Common myeloid progenitor, CD34-positive (primary cell): ENCODE measurements at regions not wholly inside any gene's neighbourhood (a gene's known extent, or its start where the extent isn't known, plus 50 kb on each side); places are given as distances from the start of the nearest gene placed in this dataset.

Experiments used
- CTCF ChIA-PET: fragments of 350-600 bp; sonication (Branson Sonifier 250); formaldehyde crosslinking; loops from one replicate; lab custom pipeline; 2021; ENCODE audit warnings: antibody characterized with exemption; lab: Charles Lee
- POLR2A ChIA-PET: fragments of 350-600 bp; sonication (Branson Sonifier 250); formaldehyde crosslinking; loops from one replicate; lab custom pipeline; 2021; ENCODE audit warnings: antibody characterized with exemption; lab: Charles Lee
- DNase-seq, 3 donors: peaks; one replicate each; pipeline versions ENCODE4 v3.0.0 to v3.0.0-alpha.2; 2013
- H3K27ac ChIP-seq, 2 experiments: 1 replicate in 1 of 2; 2 replicates in 1 of 2; pipeline ENCODE4 v1.7.0; 2013; ENCODE audit warnings: inconsistent platforms in 2 of 2, low read length in 2 of 2, mild to moderate bottlenecking in 2 of 2, low read depth in 1 of 2, moderate library complexity in 1 of 2; ENCODE audit not compliant: severe bottlenecking in 2 of 2, insufficient read depth in 1 of 2, poor library complexity in 1 of 2
- H3K27me3 ChIP-seq, 5 experiments: replicated peaks in 2 of 5; 1 replicate in 3 of 5; 2 replicates in 2 of 5; pipeline versions ENCODE4 v1.6.1 to v1.7.0; 2013; ENCODE audit warnings: low read length in 4 of 5, mild to moderate bottlenecking in 2 of 5, moderate library complexity in 2 of 5, inconsistent platforms in 1 of 5; ENCODE audit not compliant: insufficient read depth in 5 of 5, control insufficient read depth in 4 of 5
- H3K36me3 ChIP-seq, 4 experiments: 1 replicate in 2 of 4; 2 replicates in 2 of 4; pipeline versions ENCODE4 v1.6.1 to v1.7.0; 2013; ENCODE audit warnings: low read length in 3 of 4, control low read depth in 1 of 4, mild to moderate bottlenecking in 1 of 4; ENCODE audit not compliant: control insufficient read depth in 4 of 4, insufficient read depth in 4 of 4
- H3K4me1 ChIP-seq, 4 experiments: 1 replicate in 3 of 4; 2 replicates in 1 of 4; pipeline versions ENCODE4 v1.6.1 to v1.7.1; 2013; ENCODE audit warnings: low read length in 3 of 4, mild to moderate bottlenecking in 3 of 4, control low read depth in 1 of 4, inconsistent platforms in 1 of 4, moderate library complexity in 1 of 4; ENCODE audit not compliant: control insufficient read depth in 4 of 4, insufficient read depth in 4 of 4; ENCODE audit errors: control extremely low read depth in 1 of 4
- H3K4me3 ChIP-seq, 7 experiments: 1 replicate in 4 of 7; 2 replicates in 3 of 7; pipeline versions ENCODE4 v1.5.1 to v1.7.0; 2013; ENCODE audit warnings: mild to moderate bottlenecking in 7 of 7, low read length in 6 of 7, moderate library complexity in 6 of 7, inconsistent platforms in 2 of 7, low read depth in 2 of 7, control low read depth in 1 of 7; ENCODE audit not compliant: insufficient read depth in 4 of 7, control insufficient read depth in 1 of 7; ENCODE audit errors: extremely low read depth in 1 of 7
- H3K9me3 ChIP-seq, 5 experiments: 1 replicate in 4 of 5; 2 replicates in 1 of 5; pipeline versions ENCODE4 v1.6.1 to v1.7.1; 2013; ENCODE audit warnings: low read length in 4 of 5, mild to moderate bottlenecking in 2 of 5, inconsistent platforms in 1 of 5, low read depth in 1 of 5, moderate library complexity in 1 of 5; ENCODE audit not compliant: control insufficient read depth in 4 of 5, insufficient read depth in 2 of 5; ENCODE audit errors: control extremely low read depth in 1 of 5
- WGBS: methylation state at CpG from one replicate; pipeline ENCODE4 v1.1.5; 2013; ENCODE audit not compliant: insufficient coverage; 5-methylcytosine and 5-hydroxymethylcytosine counted together

- H3K4me1 ChIP-seq = peaks cover 0 to 7% (median 0%) of the 10 kb centered on the region in 4 experiments
- H3K36me3 ChIP-seq = no peaks in the 10 kb centered on the region
- POLR2A ChIA-PET = no interaction called here
- H3K9me3 ChIP-seq = peaks cover 0 to 7% (median 0%) of the 10 kb centered on the region in 5 experiments
- DNase-seq = no peak
- H3K27ac ChIP-seq = no peak overlapping the region
- CTCF ChIA-PET = no interaction called here
- no peak overlapping the region for H3K4me3 ChIP-seq
- WGBS = 84% methylated on average over 3 of the region's 5 CpGs
- H3K27me3 ChIP-seq = peaks cover 0 to 11% (median 0%) of the 10 kb centered on the region in 5 experiments
Observed at GRCh38 chrX:40459571-40460158, 121.1 kb upstream of the ATP6AP2 start.

GRCh38 chrX:40457406-40457805, 123.4 kb upstream of the ATP6AP2 start:
- POLR2A ChIA-PET = no interaction called here
- peaks cover 0 to 7% (median 0%) of the 10 kb centered on the region in 4 experiments for H3K4me1 ChIP-seq
- H3K27me3 ChIP-seq = peaks cover 0 to 11% (median 0%) of the 10 kb centered on the region in 5 experiments
- H3K4me3 ChIP-seq = no peak overlapping the region
- peaks cover 0 to 7% (median 0%) of the 10 kb centered on the region in 5 experiments for H3K9me3 ChIP-seq
- no peaks in the 10 kb centered on the region for H3K36me3 ChIP-seq
- no peak overlapping the region for H3K27ac ChIP-seq
- DNase-seq = no peak
- CTCF ChIA-PET = no interaction called here

GRCh38 chrX:40452031-40452430, 128.7 kb upstream of the ATP6AP2 start:
- no peak for DNase-seq
- no peak overlapping the region for H3K27ac ChIP-seq
- H3K27me3 ChIP-seq = peaks cover 0 to 11% (median 0%) of the 10 kb centered on the region in 5 experiments
- no peaks in the 10 kb centered on the region for H3K36me3 ChIP-seq
- no peak overlapping the region for H3K4me3 ChIP-seq
- peaks cover 0 to 3% (median 0%) of the 10 kb centered on the region in 5 experiments for H3K9me3 ChIP-seq
- ChIA-PET CTCF (no interaction called here), POLR2A (no interaction called here)
- 94% methylated on average over 4 of the region's 6 CpGs for WGBS
- H3K4me1 ChIP-seq = no peaks in the 10 kb centered on the region

- Histone ChIP-seq H3K27me3 (peaks cover 0 to 18% (median 0%) of the 10 kb centered on the region in 5 experiments), H3K9me3 (no peaks in the 10 kb centered on the region), H3K36me3 (no peaks in the 10 kb centered on the region), H3K27ac (no peak overlapping the region), H3K4me1 (no peaks in the 10 kb centered on the region), H3K4me3 (no peak overlapping the region)
- ChIA-PET POLR2A (no interaction called here), CTCF (no interaction called here)
- 94% methylated on average over 7 of the region's 8 CpGs for WGBS
- DNase-seq = no peak
Observed at GRCh38 chrX:40449956-40450706, 130.6 kb upstream of the ATP6AP2 start.

- Histone ChIP-seq H3K4me3 (no peak overlapping the region), H3K36me3 (no peaks in the 10 kb centered on the region), H3K27ac (no peak overlapping the region), H3K4me1 (no peaks in the 10 kb centered on the region), H3K27me3 (peaks cover 0 to 21% (median 0%) of the 10 kb centered on the region in 5 experiments), H3K9me3 (no peaks in the 10 kb centered on the region)
- POLR2A ChIA-PET = no interaction called here
- no peak for DNase-seq
- WGBS = 95% methylated on average over 7 of the region's 7 CpGs
- CTCF ChIA-PET = interaction anchor here (1.0 kb wide), 1 partner anchor 13 kb away, joined by 3 read pairs; no protein-coding TSS in a partner anchor
Observed at GRCh38 chrX:40449396-40449795, 131.4 kb upstream of the ATP6AP2 start.

- no peak overlapping the region for H3K4me3 ChIP-seq
- POLR2A ChIA-PET = no interaction called here
- H3K27ac ChIP-seq = no peak overlapping the region
- WGBS = 83% methylated on average over 3 of the region's 6 CpGs
- peaks cover 0 to 21% (median 0%) of the 10 kb centered on the region in 5 experiments for H3K27me3 ChIP-seq
- H3K36me3 ChIP-seq = no peaks in the 10 kb centered on the region
- H3K9me3 ChIP-seq = no peaks in the 10 kb centered on the region
- H3K4me1 ChIP-seq = no peaks in the 10 kb centered on the region
- CTCF ChIA-PET = interaction anchor here (1.0 kb wide), 1 partner anchor 14 kb away, joined by 3 read pairs; no protein-coding TSS in a partner anchor
- peak in 1 of 3 donors; percentile 20 for DNase-seq
Observed at GRCh38 chrX:40448793-40449192, 132.0 kb upstream of the ATP6AP2 start.

GRCh38 chrX:40446921-40447320, 133.8 kb upstream of the ATP6AP2 start:
- H3K36me3 ChIP-seq = no peaks in the 10 kb centered on the region
- CTCF ChIA-PET = no interaction called here
- H3K27me3 ChIP-seq = peaks cover 0 to 20% (median 0%) of the 10 kb centered on the region in 5 experiments
- DNase-seq = no peak
- H3K9me3 ChIP-seq = no peaks in the 10 kb centered on the region
- WGBS = 80% methylated on average over 4 of the region's 6 CpGs
- H3K4me3 ChIP-seq = no peak overlapping the region
- POLR2A ChIA-PET = no interaction called here
- H3K27ac ChIP-seq = no peak overlapping the region
- no peaks in the 10 kb centered on the region for H3K4me1 ChIP-seq
